ENCODE measurements at regions not wholly inside any gene's neighbourhood (a gene's known extent, or its start where the extent isn't known, plus 50 kb on each side); places are given as distances from the start of the nearest gene placed in this dataset.

DNA sequence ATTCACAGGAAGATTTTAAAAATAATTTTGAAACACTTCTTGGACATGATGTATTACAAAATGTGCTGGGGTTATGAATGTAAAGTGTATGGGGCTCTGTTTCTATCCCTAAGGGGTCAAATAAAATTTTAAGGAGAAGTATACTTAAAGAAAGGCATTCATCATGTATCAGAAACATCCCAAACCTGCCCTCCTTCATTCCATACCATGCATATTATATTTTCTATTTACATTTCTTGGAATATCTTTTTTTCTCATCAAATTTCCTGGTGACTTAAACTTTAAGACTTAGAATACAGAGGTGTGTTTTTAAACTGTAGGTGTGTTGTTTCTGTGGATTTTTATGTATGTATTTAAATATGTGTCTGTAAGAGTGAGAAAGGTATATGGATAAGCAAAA, 96.1 kb upstream of the ADAMTS19 start:
- DNase-seq (ENCODE audit: low spot score in 2 of 2): no peak
- TF ChIP-seq EP300 (IDR thresholded peaks at IDR 0.05): no peak
- TF ChIP-seq, protein P1, sequence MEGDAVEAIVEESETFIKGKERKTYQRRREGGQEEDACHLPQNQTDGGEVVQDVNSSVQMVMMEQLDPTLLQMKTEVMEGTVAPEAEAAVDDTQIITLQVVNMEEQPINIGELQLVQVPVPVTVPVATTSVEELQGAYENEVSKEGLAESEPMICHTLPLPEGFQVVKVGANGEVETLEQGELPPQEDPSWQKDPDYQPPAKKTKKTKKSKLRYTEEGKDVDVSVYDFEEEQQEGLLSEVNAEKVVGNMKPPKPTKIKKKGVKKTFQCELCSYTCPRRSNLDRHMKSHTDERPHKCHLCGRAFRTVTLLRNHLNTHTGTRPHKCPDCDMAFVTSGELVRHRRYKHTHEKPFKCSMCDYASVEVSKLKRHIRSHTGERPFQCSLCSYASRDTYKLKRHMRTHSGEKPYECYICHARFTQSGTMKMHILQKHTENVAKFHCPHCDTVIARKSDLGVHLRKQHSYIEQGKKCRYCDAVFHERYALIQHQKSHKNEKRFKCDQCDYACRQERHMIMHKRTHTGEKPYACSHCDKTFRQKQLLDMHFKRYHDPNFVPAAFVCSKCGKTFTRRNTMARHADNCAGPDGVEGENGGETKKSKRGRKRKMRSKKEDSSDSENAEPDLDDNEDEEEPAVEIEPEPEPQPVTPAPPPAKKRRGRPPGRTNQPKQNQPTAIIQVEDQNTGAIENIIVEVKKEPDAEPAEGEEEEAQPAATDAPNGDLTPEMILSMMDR (IDR thresholded peaks at IDR 0.05): no peak
- no peak for TF ChIP-seq POLR2A (IDR thresholded peaks at IDR 0.05)

DNA sequence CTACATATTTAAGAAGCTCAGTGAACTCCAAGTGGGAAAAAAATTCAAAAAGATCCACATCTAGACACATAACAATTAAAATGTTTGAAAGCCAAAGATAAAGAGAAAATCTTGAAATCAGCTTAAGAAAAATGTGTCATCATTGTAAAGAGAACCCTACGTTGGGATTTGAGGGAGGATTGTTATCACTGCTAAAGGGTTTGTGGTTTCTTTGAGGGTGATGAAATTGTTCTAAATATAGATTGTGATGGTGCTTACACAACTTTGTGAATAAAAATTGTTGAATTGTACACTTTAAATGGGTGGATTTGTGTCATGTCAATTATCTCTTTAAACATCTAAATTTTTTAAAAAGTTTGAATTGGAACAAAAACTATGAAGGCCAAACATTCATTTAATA, 92.2 kb upstream of the ADAMTS19 start:
- Histone ChIP-seq H3K36me3 (no peaks in the 10 kb centered on the region), H3K27ac (no peak overlapping the region), H3K27me3 (no peaks in the 10 kb centered on the region), H3K9me3 (peaks cover 0 to 10% (median 0%) of the 10 kb centered on the region in 4 donors), H3K4me1 (no peaks in the 10 kb centered on the region), H3K4me3 (no peak overlapping the region)
- TF ChIP-seq, protein P1 (IDR thresholded peaks at IDR 0.05): no peak
- TF ChIP-seq POLR2A (IDR thresholded peaks at IDR 0.05): no peak
- TF ChIP-seq EP300 (IDR thresholded peaks at IDR 0.05): no peak
- WGBS, 2 donors: 21 to 31% methylated on average over 1 of the region's 1 CpG
- no peak for DNase-seq (ENCODE audit: low spot score in 2 of 2)

More for the DNA sequence above, 96.1 kb upstream of the ADAMTS19 start:
- Histone ChIP-seq H3K4me1 (no peaks in the 10 kb centered on the region), H3K27me3 (no peaks in the 10 kb centered on the region), H3K27ac (no peak overlapping the region), H3K4me3 (no peak overlapping the region), H3K36me3 (no peaks in the 10 kb centered on the region), H3K9me3 (peaks cover 0 to 10% (median 0%) of the 10 kb centered on the region in 4 donors)

DNA sequence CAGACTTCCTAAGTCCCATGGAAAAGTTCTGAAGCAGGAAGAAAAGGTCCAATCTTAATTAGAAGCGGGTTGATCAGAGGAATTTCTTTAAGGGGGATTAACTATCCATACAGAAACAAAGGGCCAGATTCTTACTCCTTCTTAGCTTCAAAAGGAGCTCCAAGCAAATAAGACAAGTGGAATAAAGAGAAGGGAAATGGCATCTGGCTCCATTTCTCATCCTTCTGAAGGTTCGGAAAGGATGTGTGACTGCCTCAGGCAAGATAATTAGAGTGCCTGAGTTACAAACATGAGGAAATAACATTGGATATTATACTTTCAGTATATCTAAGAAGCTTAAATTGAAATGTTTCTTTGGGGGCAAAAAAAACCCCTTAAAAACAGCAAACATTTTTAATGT, 88.1 kb upstream of the ADAMTS19 start:
- H3K9me3 ChIP-seq: no peaks in the 10 kb centered on the region
- DNase-seq (ENCODE audit: low spot score in 2 of 2): no peak
- H3K27ac ChIP-seq: no peak overlapping the region
- no peak overlapping the region for H3K4me3 ChIP-seq
- WGBS, 2 donors: 47 to 48% methylated on average over 2 of the region's 2 CpGs
- H3K27me3 ChIP-seq: no peaks in the 10 kb centered on the region
- no peak for TF ChIP-seq POLR2A (IDR thresholded peaks at IDR 0.05)
- TF ChIP-seq, protein P1 (IDR thresholded peaks at IDR 0.05): no peak
- no peak for TF ChIP-seq EP300 (IDR thresholded peaks at IDR 0.05)
- H3K4me1 ChIP-seq: no peaks in the 10 kb centered on the region
- no peaks in the 10 kb centered on the region for H3K36me3 ChIP-seq

DNA sequence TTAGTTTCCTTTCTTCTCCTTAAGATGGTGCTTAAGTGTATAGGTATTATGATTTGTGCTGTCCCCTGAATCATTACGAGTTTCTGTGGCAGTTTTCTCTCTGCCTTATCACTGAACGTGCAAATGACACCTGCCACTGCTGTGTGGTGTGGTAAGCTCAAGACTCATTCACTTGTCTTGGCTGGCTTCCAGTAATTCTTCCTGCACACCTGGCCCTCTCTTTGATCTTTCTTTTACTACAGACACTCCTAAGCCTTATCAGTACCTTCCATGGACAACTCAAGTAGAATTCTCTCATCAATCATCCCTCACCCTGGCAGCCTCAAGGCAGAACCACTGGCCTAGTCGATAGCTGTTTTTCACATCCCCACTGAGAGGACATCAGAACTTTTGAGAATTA, 82.6 kb upstream of the ADAMTS19 start:
- TF ChIP-seq, protein P1 (IDR thresholded peaks at IDR 0.05): no peak
- TF ChIP-seq POLR2A (IDR thresholded peaks at IDR 0.05): no peak
- TF ChIP-seq EP300 (IDR thresholded peaks at IDR 0.05): no peak
- Histone ChIP-seq H3K27me3 (no peaks in the 10 kb centered on the region), H3K4me3 (no peak overlapping the region), H3K9me3 (no peaks in the 10 kb centered on the region), H3K36me3 (no peaks in the 10 kb centered on the region), H3K27ac (no peak overlapping the region), H3K4me1 (no peaks in the 10 kb centered on the region)
- WGBS, 2 donors: 49 to 50% methylated on average over 3 of the region's 3 CpGs
- no peak for DNase-seq (ENCODE audit: low spot score in 2 of 2)

DNA sequence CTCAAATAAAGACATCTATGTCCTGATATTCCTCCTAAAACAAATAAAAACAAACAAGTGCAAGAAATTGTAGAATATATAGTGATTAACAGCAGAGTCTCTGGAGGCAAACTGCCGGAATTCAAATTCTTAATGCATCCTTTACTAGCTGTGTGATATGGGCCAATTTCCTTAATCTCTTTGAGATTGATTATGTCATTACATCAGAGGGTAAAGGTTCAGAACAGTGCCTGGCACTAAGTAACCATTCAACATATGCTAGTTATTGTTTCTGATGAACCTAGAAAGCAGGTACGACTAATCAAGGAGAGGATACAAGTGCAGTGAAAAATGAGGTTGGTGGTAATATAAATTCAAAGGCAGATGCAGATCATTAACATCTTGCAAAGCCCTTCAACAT, 81.1 kb upstream of the ADAMTS19 start:
- 86 to 87% methylated on average over 2 of the region's 2 CpGs for WGBS, 2 donors
- Histone ChIP-seq H3K27me3 (no peaks in the 10 kb centered on the region), H3K4me3 (no peak overlapping the region), H3K4me1 (no peaks in the 10 kb centered on the region), H3K9me3 (no peaks in the 10 kb centered on the region), H3K27ac (no peak overlapping the region), H3K36me3 (no peaks in the 10 kb centered on the region)
- DNase-seq (ENCODE audit: low spot score in 2 of 2): no peak
- no peak for TF ChIP-seq EP300 (IDR thresholded peaks at IDR 0.05)
- TF ChIP-seq, protein P1 (IDR thresholded peaks at IDR 0.05): no peak
- TF ChIP-seq POLR2A (IDR thresholded peaks at IDR 0.05): no peak
